ENCODE measurements at regions not wholly inside any gene's neighbourhood (a gene's known extent, or its start where the extent isn't known, plus 50 kb on each side); places are given as distances from the start of the nearest gene placed in this dataset.

DNA sequence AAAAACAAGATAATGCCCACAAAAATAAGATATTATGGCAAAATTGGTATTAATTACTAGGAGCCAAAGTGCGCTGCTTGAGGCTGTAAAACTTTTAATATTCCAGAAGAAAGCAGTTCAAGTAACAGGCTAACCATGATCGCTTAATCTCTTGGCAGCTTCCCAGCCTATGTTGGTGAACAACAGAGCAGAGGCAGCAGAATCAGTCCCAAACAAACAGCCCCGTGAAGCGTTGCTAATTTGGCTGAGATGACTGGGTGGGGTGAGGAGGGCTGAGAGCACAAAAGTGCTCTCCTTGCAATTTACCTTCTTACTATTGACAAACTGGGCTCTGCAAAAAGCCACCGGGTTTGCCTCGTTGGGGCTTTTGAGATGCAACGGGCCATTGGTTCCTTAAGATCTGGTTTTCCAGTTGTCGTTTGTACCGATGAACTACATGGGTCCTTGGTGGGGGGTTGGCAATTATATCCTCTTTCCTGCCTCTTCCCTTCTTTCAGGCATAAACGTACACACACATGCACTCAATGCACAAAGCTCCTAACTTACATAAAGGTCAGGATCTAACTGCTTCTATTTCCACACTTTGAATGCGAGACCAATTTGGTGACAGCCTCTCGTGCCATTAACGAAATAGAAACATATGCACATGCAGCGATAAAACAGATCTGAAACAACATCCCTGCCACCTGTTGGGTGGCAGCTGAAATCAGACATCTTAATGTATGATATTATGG is 407.6 kb upstream of the CADM1 start:
- no peak for ATAC-seq

GRCh38 chr11:115910379-115910778 is 406.2 kb upstream of the CADM1 start:
- TF ChIP-seq ZNF8 (CRISPR knock-in tag; IDR thresholded peaks at IDR 0.05): no peak
- TF ChIP-seq ZNF70 (CRISPR knock-in tag; IDR thresholded peaks at IDR 0.05): no peak
- no peak for TF ChIP-seq BACH2 (CRISPR knock-in tag; IDR thresholded peaks at IDR 0.05; ENCODE audit: borderline replicate concordance)
- TF ChIP-seq ARNTL (CRISPR knock-in tag; IDR thresholded peaks at IDR 0.05; ENCODE audit: borderline replicate concordance, low read depth): no peak
- TF ChIP-seq, protein P1, sequence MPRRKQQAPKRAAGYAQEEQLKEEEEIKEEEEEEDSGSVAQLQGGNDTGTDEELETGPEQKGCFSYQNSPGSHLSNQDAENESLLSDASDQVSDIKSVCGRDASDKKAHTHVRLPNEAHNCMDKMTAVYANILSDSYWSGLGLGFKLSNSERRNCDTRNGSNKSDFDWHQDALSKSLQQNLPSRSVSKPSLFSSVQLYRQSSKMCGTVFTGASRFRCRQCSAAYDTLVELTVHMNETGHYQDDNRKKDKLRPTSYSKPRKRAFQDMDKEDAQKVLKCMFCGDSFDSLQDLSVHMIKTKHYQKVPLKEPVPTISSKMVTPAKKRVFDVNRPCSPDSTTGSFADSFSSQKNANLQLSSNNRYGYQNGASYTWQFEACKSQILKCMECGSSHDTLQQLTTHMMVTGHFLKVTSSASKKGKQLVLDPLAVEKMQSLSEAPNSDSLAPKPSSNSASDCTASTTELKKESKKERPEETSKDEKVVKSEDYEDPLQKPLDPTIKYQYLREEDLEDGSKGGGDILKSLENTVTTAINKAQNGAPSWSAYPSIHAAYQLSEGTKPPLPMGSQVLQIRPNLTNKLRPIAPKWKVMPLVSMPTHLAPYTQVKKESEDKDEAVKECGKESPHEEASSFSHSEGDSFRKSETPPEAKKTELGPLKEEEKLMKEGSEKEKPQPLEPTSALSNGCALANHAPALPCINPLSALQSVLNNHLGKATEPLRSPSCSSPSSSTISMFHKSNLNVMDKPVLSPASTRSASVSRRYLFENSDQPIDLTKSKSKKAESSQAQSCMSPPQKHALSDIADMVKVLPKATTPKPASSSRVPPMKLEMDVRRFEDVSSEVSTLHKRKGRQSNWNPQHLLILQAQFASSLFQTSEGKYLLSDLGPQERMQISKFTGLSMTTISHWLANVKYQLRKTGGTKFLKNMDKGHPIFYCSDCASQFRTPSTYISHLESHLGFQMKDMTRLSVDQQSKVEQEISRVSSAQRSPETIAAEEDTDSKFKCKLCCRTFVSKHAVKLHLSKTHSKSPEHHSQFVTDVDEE (CRISPR knock-in tag; IDR thresholded peaks at IDR 0.05): no peak
- TF ChIP-seq ZFP30 (CRISPR knock-in tag; IDR thresholded peaks at IDR 0.05): no peak
- ATAC-seq: no peak

More for the DNA sequence above, 407.6 kb upstream of the CADM1 start:
- no peak for TF ChIP-seq SNAI2 (CRISPR knock-in tag; IDR thresholded peaks at IDR 0.05)

GRCh38 chr11:115906171-115906570 is 402.0 kb upstream of the CADM1 start:
- TF ChIP-seq ARNTL (CRISPR knock-in tag; IDR thresholded peaks at IDR 0.05; ENCODE audit: borderline replicate concordance, low read depth) (no peak), ISL1 (CRISPR knock-in tag; IDR thresholded peaks at IDR 0.05) (no peak), SNAI2 (CRISPR knock-in tag; IDR thresholded peaks at IDR 0.05) (no peak), ZFP3 (CRISPR knock-in tag; IDR thresholded peaks at IDR 0.05) (no peak), GLIS3 (CRISPR knock-in tag; IDR thresholded peaks at IDR 0.05) (no peak), ZFP30 (CRISPR knock-in tag; IDR thresholded peaks at IDR 0.05) (no peak), PPARA (CRISPR knock-in tag; IDR thresholded peaks at IDR 0.05; ENCODE audit: borderline replicate concordance) (no peak)
- ATAC-seq: no peak

DNA sequence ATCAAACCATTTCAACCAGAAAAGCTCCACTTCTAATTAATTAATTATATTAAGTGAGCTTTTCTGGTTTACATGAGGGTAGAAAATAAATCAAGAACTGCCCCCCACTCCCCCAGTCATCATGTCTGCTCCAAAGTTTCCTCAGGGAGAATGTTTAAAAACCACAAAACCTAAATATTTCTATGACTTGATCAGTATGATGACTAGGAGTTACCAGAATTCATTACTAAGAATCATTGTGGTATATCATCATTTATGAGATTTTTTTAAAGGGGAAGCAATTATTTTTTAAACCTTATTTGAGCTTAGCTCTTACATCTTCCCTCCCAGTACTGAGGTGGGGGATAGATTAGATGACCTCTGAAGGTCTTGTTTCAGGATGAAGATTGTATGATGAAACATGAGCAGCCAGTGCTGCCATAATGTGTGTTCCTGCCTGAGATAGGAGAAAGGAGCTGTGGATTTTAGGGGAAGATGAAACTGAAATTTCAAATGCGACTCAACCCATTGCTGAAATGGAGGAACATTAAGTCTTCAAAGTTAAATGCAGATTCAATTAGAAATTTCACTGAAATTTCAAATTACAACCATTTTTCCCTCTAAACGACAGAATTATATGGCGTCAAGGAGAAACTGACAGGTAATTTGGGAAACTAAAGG is 401.3 kb upstream of the CADM1 start:
- TF ChIP-seq ZNF8 (CRISPR knock-in tag; IDR thresholded peaks at IDR 0.05) (no peak), ESRRG (CRISPR knock-in tag; IDR thresholded peaks at IDR 0.05) (no peak), RARB (CRISPR knock-in tag; IDR thresholded peaks at IDR 0.05) (no peak), ZNF70 (CRISPR knock-in tag; IDR thresholded peaks at IDR 0.05) (no peak), PPARA (CRISPR knock-in tag; IDR thresholded peaks at IDR 0.05; ENCODE audit: borderline replicate concordance) (no peak), ZC3H10 (CRISPR knock-in tag; IDR thresholded peaks at IDR 0.05) (no peak), OSR1 (CRISPR knock-in tag; IDR thresholded peaks at IDR 0.05) (no peak), ARNTL (CRISPR knock-in tag; IDR thresholded peaks at IDR 0.05; ENCODE audit: borderline replicate concordance, low read depth) (no peak), CSDC2 (CRISPR knock-in tag; IDR thresholded peaks at IDR 0.05) (no peak), POU6F1 (CRISPR knock-in tag; IDR thresholded peaks at IDR 0.05; ENCODE audit: borderline replicate concordance, low read depth) (no peak), SNAI2 (CRISPR knock-in tag; IDR thresholded peaks at IDR 0.05) (no peak), TCF4 (CRISPR knock-in tag; IDR thresholded peaks at IDR 0.05; ENCODE audit: borderline replicate concordance) (no peak), GLIS3 (CRISPR knock-in tag; IDR thresholded peaks at IDR 0.05) (no peak), ZFP30 (CRISPR knock-in tag; IDR thresholded peaks at IDR 0.05) (no peak), ISL1 (CRISPR knock-in tag; IDR thresholded peaks at IDR 0.05) (no peak)
- TF ChIP-seq, protein P1 (CRISPR knock-in tag; IDR thresholded peaks at IDR 0.05): no peak
- TF ChIP-seq, protein P2, sequence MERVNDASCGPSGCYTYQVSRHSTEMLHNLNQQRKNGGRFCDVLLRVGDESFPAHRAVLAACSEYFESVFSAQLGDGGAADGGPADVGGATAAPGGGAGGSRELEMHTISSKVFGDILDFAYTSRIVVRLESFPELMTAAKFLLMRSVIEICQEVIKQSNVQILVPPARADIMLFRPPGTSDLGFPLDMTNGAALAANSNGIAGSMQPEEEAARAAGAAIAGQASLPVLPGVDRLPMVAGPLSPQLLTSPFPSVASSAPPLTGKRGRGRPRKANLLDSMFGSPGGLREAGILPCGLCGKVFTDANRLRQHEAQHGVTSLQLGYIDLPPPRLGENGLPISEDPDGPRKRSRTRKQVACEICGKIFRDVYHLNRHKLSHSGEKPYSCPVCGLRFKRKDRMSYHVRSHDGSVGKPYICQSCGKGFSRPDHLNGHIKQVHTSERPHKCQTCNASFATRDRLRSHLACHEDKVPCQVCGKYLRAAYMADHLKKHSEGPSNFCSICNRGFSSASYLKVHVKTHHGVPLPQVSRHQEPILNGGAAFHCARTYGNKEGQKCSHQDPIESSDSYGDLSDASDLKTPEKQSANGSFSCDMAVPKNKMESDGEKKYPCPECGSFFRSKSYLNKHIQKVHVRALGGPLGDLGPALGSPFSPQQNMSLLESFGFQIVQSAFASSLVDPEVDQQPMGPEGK (CRISPR knock-in tag; IDR thresholded peaks at IDR 0.05; ENCODE audit: borderline replicate concordance): no peak
- TF ChIP-seq, protein P3, sequence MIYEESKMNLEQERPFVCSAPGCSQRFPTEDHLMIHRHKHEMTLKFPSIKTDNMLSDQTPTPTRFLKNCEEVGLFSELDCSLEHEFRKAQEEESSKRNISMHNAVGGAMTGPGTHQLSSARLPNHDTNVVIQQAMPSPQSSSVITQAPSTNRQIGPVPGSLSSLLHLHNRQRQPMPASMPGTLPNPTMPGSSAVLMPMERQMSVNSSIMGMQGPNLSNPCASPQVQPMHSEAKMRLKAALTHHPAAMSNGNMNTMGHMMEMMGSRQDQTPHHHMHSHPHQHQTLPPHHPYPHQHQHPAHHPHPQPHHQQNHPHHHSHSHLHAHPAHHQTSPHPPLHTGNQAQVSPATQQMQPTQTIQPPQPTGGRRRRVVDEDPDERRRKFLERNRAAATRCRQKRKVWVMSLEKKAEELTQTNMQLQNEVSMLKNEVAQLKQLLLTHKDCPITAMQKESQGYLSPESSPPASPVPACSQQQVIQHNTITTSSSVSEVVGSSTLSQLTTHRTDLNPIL (CRISPR knock-in tag; IDR thresholded peaks at IDR 0.05; ENCODE audit: low read depth): no peak
- no peak for ATAC-seq
